Mesenchymal stem cell (in vitro differentiated cells and primary cell): ENCODE measurements at regions not wholly inside any gene's neighbourhood (a gene's known extent, or its start where the extent isn't known, plus 50 kb on each side); places are given as distances from the start of the nearest gene placed in this dataset.

Experiments used
- DNase-seq: peaks from one replicate; pipeline ENCODE4 v3.0.0-alpha.2; 2013
- H2AFZ ChIP-seq: one replicate; pipeline ENCODE4 v1.6.1; 2013; ENCODE audit warnings: low read depth, mild to moderate bottlenecking, control low read depth, inconsistent platforms, low read length, moderate library complexity
- H2AK5ac ChIP-seq: 2 replicates; pipeline ENCODE4 v1.6.1; 2013; ENCODE audit warnings: low read length, moderate library complexity, mild to moderate bottlenecking, inconsistent platforms; ENCODE audit not compliant: severe bottlenecking
- H2BK120ac ChIP-seq: one replicate; pipeline ENCODE4 v1.6.1; 2013; ENCODE audit warnings: low read depth, mild to moderate bottlenecking, inconsistent platforms, low read length, moderate library complexity
- H2BK12ac ChIP-seq, 2 experiments: one replicate each; pipeline ENCODE4 v1.6.1; 2013; ENCODE audit warnings: inconsistent platforms in 2 of 2, low read length in 2 of 2, mild to moderate bottlenecking in 2 of 2, moderate library complexity in 2 of 2, control low read depth in 1 of 2
- H2BK15ac ChIP-seq: one replicate; pipeline ENCODE4 v1.6.1; 2013; ENCODE audit warnings: mild to moderate bottlenecking, low read depth, inconsistent platforms; ENCODE audit not compliant: poor library complexity, severe bottlenecking
- H2BK5ac ChIP-seq: 2 replicates; pipeline ENCODE4 v1.6.1; 2013; ENCODE audit warnings: low read depth, mild to moderate bottlenecking, low read length, control low read depth, inconsistent platforms; ENCODE audit not compliant: poor library complexity, severe bottlenecking
- H3K14ac ChIP-seq, 2 experiments: one replicate each; pipeline ENCODE4 v1.6.1; 2013; ENCODE audit warnings: inconsistent platforms in 2 of 2, low read length in 2 of 2, control low read depth in 1 of 2, mild to moderate bottlenecking in 1 of 2, moderate library complexity in 1 of 2
- H3K18ac ChIP-seq, 2 experiments: one replicate each; pipeline ENCODE4 v1.6.1; 2013; ENCODE audit warnings: inconsistent platforms in 2 of 2, low read length in 2 of 2, control low read depth in 1 of 2, low read depth in 1 of 2, mild to moderate bottlenecking in 1 of 2
- H3K23ac ChIP-seq, 2 experiments: one replicate each; pipeline ENCODE4 v1.6.1; 2013; ENCODE audit warnings: inconsistent platforms in 2 of 2, low read length in 2 of 2, mild to moderate bottlenecking in 2 of 2, moderate library complexity in 2 of 2, control low read depth in 1 of 2
- H3K27ac ChIP-seq: 2 replicates; pipeline ENCODE4 v1.5.1; 2013; ENCODE audit warnings: mild to moderate bottlenecking, moderate library complexity, low read length, control low read depth, inconsistent platforms; ENCODE audit not compliant: poor library complexity, severe bottlenecking
- H3K27me3 ChIP-seq, 2 experiments: 2 replicates each; pipeline versions ENCODE4 v1.6.1 to v1.7.0; 2013; ENCODE audit warnings: low read length in 2 of 2, mild to moderate bottlenecking in 2 of 2, moderate library complexity in 2 of 2, control low read depth in 1 of 2, inconsistent platforms in 1 of 2; ENCODE audit not compliant: control insufficient read depth in 1 of 2, insufficient read depth in 1 of 2
- H3K36me3 ChIP-seq, 2 experiments: 2 replicates each; pipeline versions ENCODE4 v1.6.1 to v1.7.0; 2013; ENCODE audit warnings: low read length in 2 of 2, control low read depth in 1 of 2, inconsistent platforms in 1 of 2, low read depth in 1 of 2, mild to moderate bottlenecking in 1 of 2; ENCODE audit not compliant: insufficient read depth in 2 of 2, control insufficient read depth in 1 of 2
- H3K4ac ChIP-seq, 2 experiments: one replicate each; pipeline ENCODE4 v1.6.1; 2013; ENCODE audit warnings: inconsistent platforms in 2 of 2, low read length in 2 of 2, mild to moderate bottlenecking in 2 of 2, moderate library complexity in 2 of 2, control low read depth in 1 of 2, low read depth in 1 of 2
- H3K4me1 ChIP-seq: 2 replicates; pipeline ENCODE4 v1.6.1; 2013; ENCODE audit warnings: low read depth, low read length, control low read depth; ENCODE audit not compliant: control insufficient read depth, insufficient read depth
- H3K4me2 ChIP-seq: 2 replicates; pipeline ENCODE4 v1.6.1; 2013; ENCODE audit warnings: low read length, mild to moderate bottlenecking, inconsistent platforms; ENCODE audit not compliant: poor library complexity, severe bottlenecking
- H3K4me3 ChIP-seq, 2 experiments: 2 replicates each; pipeline versions ENCODE4 v1.5.1 to v1.7.0; 2013; ENCODE audit warnings: low read length in 2 of 2, mild to moderate bottlenecking in 2 of 2, control low read depth in 1 of 2, low read depth in 1 of 2; ENCODE audit not compliant: insufficient read depth in 1 of 2
- H3K79me1 ChIP-seq: replicated peaks from 2 replicates; pipeline ENCODE4 v1.6.1; 2013; ENCODE audit warnings: mild to moderate bottlenecking, control low read depth, low read length, inconsistent platforms; ENCODE audit not compliant: poor library complexity, severe bottlenecking
- H3K9ac ChIP-seq: 2 replicates; pipeline ENCODE4 v1.7.0; 2013; ENCODE audit warnings: mild to moderate bottlenecking, low read length, moderate library complexity
- H3K9me3 ChIP-seq: 2 replicates; pipeline ENCODE4 v1.7.0; 2013; ENCODE audit warnings: mild to moderate bottlenecking, low read length; ENCODE audit not compliant: control insufficient read depth
- H4K8ac ChIP-seq: one replicate; pipeline ENCODE4 v1.6.1; 2013; ENCODE audit warnings: inconsistent platforms, mild to moderate bottlenecking, low read length, moderate library complexity
- H4K91ac ChIP-seq: one replicate; pipeline ENCODE4 v1.6.1; 2013; ENCODE audit warnings: mild to moderate bottlenecking, low read length, inconsistent platforms
- WGBS: methylation state at CpG from one replicate; pipeline ENCODE4 v1.1.7; 2013; ENCODE audit warnings: mixed read lengths; 5-methylcytosine and 5-hydroxymethylcytosine counted together

DNA sequence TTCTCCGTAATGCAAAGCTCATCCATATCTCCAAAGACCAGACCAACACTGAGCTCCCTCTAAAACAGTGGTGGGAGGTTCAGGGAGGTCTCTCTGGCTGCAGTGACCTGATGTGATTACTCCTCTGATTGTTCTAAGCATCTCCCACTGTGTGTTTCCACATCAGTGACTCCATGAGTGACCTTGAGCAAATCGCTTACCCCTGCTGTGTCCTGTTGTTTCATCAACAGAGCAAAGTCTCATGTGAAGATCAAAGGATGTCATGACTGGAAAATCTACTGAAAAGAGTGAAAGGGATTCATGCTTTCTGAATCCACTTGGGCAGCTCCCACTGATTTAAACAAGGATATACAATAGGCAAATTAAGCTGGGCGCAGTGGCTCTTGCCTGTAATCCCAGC is 352.9 kb downstream of the TMEM114 start:
- H2BK15ac ChIP-seq: no peak overlapping the region
- H2AK5ac ChIP-seq: no peak overlapping the region
- H3K27me3 ChIP-seq: no peaks in the 10 kb centered on the region
- no peaks in the 10 kb centered on the region for H3K9me3 ChIP-seq
- no peaks in the 10 kb centered on the region for H3K4me1 ChIP-seq
- no peak overlapping the region for H3K4ac ChIP-seq
- 91% methylated on average over 3 of the region's 3 CpGs for WGBS
- no peak overlapping the region for H3K18ac ChIP-seq
- H2BK12ac ChIP-seq: no peak overlapping the region
- no peaks in the 10 kb centered on the region for H3K36me3 ChIP-seq
- H3K79me1 ChIP-seq: no peaks in the 10 kb centered on the region
- no peak overlapping the region for H3K14ac ChIP-seq
- no peak overlapping the region for H2AFZ ChIP-seq
- no peak for DNase-seq
- H3K4me3 ChIP-seq: no peak overlapping the region
- no peak overlapping the region for H3K9ac ChIP-seq
- H3K23ac ChIP-seq: no peak overlapping the region
- H2BK5ac ChIP-seq: no peak overlapping the region
- H3K4me2 ChIP-seq: no peak overlapping the region
- H4K91ac ChIP-seq: no peak overlapping the region
- no peak overlapping the region for H4K8ac ChIP-seq
- H3K27ac ChIP-seq: no peak overlapping the region
- H2BK120ac ChIP-seq: no peak overlapping the region

DNA sequence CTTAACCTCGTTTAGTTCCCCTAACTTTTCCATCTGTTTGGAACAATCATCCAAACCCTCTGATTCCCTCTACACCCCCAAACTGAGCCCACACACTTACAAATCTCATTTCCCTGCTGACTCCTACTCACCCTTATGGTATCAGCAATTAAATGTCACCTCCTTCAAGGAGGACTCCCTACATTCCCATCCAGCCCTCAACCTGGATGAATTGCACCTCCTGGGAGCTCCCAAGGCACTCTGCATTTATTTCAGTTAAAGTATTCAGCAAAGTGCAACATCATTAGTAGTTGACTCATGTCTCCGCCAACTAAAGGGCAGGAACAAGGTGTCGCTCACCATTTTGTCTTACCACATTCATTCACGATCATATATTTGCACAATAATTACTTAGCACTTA is 353.5 kb downstream of the TMEM114 start:
- H3K14ac ChIP-seq: no peak overlapping the region

DNA sequence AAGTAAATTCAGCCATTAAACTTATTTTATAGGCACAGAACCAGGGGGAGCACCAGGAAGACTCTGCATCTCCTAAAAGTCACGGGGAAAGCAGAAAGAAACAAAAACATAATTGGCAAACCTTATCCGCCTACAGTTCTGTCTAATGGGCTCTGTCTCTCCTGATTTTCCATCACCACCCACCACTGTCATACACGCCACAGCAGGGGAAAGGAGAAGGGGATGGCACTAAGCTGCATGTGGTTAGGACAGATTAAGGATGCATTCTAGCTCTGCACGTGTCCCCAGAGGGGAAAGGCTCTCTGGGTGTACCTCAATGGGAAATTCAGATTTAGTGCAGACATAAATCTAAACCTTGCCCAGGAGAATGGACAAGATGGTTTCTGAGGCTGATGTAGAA is 359.8 kb downstream of the TMEM114 start:
- H2AK5ac ChIP-seq: no peak overlapping the region
- no peak overlapping the region for H3K18ac ChIP-seq
- H3K4ac ChIP-seq: no peak overlapping the region
- H2BK120ac ChIP-seq: no peak overlapping the region
- no peak overlapping the region for H2BK5ac ChIP-seq
- H3K4me2 ChIP-seq: no peak overlapping the region
- no peaks in the 10 kb centered on the region for H3K4me1 ChIP-seq
- DNase-seq: no peak
- no peak overlapping the region for H3K23ac ChIP-seq
- no peaks in the 10 kb centered on the region for H3K9me3 ChIP-seq
- no peak overlapping the region for H2BK15ac ChIP-seq
- no peak overlapping the region for H4K8ac ChIP-seq
- H3K14ac ChIP-seq: no peak overlapping the region
- H3K36me3 ChIP-seq: no peaks in the 10 kb centered on the region
- H2BK12ac ChIP-seq: no peak overlapping the region
- 50% methylated on average over 2 of the region's 4 CpGs for WGBS
- no peak overlapping the region for H3K27ac ChIP-seq
- H3K27me3 ChIP-seq: no peaks in the 10 kb centered on the region
- H4K91ac ChIP-seq: no peak overlapping the region
- H3K4me3 ChIP-seq: no peak overlapping the region
- H3K79me1 ChIP-seq: no peaks in the 10 kb centered on the region
- H3K9ac ChIP-seq: no peak overlapping the region
- no peak overlapping the region for H2AFZ ChIP-seq

More for the DNA sequence above, 353.5 kb downstream of the TMEM114 start:
- Histone ChIP-seq H2BK15ac (no peak overlapping the region), H2BK120ac (no peak overlapping the region), H3K79me1 (no peaks in the 10 kb centered on the region), H3K18ac (no peak overlapping the region), H3K4me1 (no peaks in the 10 kb centered on the region), H3K36me3 (no peaks in the 10 kb centered on the region), H2AK5ac (no peak overlapping the region), H4K91ac (no peak overlapping the region), H2BK5ac (no peak overlapping the region), H3K4me2 (no peak overlapping the region), H3K4me3 (no peak overlapping the region), H2AFZ (no peak overlapping the region), H4K8ac (no peak overlapping the region), H2BK12ac (no peak overlapping the region), H3K27ac (no peak overlapping the region), H3K27me3 (no peaks in the 10 kb centered on the region), H3K23ac (no peak overlapping the region), H3K9ac (no peak overlapping the region), H3K9me3 (no peaks in the 10 kb centered on the region), H3K4ac (no peak overlapping the region)
- DNase-seq: no peak
- WGBS: 68% methylated on average over 3 of the region's 4 CpGs

DNA sequence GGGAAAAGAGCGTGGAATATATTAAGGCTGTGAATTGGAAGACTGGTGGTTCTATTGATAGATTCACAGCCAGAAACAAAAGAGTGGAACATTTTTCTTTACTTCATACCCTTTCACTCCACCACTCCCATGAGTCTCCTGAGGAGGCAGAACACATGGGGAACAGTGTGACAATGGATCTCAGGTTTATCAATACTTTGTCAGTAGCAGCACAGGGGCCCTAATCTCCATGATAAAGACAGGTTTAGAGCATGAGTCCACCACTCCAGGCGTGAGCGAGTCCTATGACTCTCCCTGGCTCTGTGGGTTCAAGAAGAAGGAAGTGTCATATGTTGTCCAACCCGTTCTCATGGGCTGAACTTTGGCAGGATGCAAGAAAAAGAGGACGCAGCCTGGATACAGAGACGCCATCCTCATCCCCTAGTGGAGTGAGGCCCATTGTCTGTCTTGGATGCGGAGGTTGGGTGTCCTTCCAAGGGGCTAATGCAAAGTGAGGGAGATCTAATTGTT is 361.2 kb downstream of the TMEM114 start:
- no peaks in the 10 kb centered on the region for H3K36me3 ChIP-seq
- no peaks in the 10 kb centered on the region for H3K27me3 ChIP-seq
- H3K18ac ChIP-seq: no peak overlapping the region
- H3K23ac ChIP-seq: no peak overlapping the region
- H3K9ac ChIP-seq: no peak overlapping the region
- no peak overlapping the region for H3K4me2 ChIP-seq
- H2BK120ac ChIP-seq: no peak overlapping the region
- H2AFZ ChIP-seq: no peak overlapping the region
- no peaks in the 10 kb centered on the region for H3K79me1 ChIP-seq
- no peak overlapping the region for H4K91ac ChIP-seq
- H3K9me3 ChIP-seq: no peaks in the 10 kb centered on the region
- H3K4me3 ChIP-seq: no peak overlapping the region
- no peak overlapping the region for H4K8ac ChIP-seq
- no peak overlapping the region for H2AK5ac ChIP-seq
- 60% methylated on average over 7 of the region's 7 CpGs for WGBS
- no peak overlapping the region for H2BK12ac ChIP-seq
- DNase-seq: no peak
- H3K4me1 ChIP-seq: no peaks in the 10 kb centered on the region
- H3K14ac ChIP-seq: no peak overlapping the region
- H3K27ac ChIP-seq: no peak overlapping the region
- no peak overlapping the region for H2BK15ac ChIP-seq
- no peak overlapping the region for H2BK5ac ChIP-seq
- no peak overlapping the region for H3K4ac ChIP-seq
